ENCODE measurements at regions not wholly inside any gene's neighbourhood (a gene's known extent, or its start where the extent isn't known, plus 50 kb on each side); places are given as distances from the start of the nearest gene placed in this dataset.
"Not testable (repeated sequence)": the region's sequence is repeated elsewhere in the genome, so short reads cannot be mapped to it uniquely, and the experiment has no call there.

DNA sequence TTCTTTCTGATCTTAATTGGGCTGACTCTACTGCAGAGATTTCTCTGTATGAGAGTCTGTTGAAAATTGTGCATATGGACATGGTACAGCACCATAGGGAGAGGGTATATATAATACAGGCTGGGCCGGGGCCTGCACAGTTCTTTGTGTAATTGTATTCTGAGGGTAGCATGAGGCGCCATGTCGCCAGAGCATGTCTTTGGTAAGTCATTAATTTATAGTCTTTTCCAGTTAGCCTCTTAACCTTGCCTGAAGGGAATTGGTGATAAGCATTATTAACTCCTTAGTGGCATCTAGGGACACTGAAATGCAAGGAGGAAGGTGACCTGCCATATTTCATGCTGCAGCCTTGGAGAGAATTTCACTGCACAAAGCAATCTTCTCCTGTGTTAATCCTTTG lies 569.9 kb downstream of the TMTC2 start:
- ATAC-seq (replicated peaks in 1 of 2) (no peak), DNase-seq (no peak)

GRCh38 chr12:83250866-83251265 lies 564.2 kb downstream of the TMTC2 start:
- Mint-ChIP-seq H3K4me1 (ENCODE audit: low read depth) (no peaks in the 10 kb centered on the region), H3K27ac (no peak overlapping the region), H3K36me3 (ENCODE audit: insufficient read depth in 2 of 2) (no peaks in the 10 kb centered on the region), H3K9me3 (peaks cover 4 to 6% of the 10 kb centered on the region in 2 donors), H3K27me3 (ENCODE audit: low read depth) (no peaks in the 10 kb centered on the region), H3K4me3 (no peak overlapping the region)
- ATAC-seq (replicated peaks in 1 of 2) = no peak
- no peak for DNase-seq

More for the DNA sequence above, 569.9 kb downstream of the TMTC2 start:
- Mint-ChIP-seq H3K4me3 (no peak overlapping the region), H3K27me3 (ENCODE audit: low read depth) (no peaks in the 10 kb centered on the region), H3K9me3 (peaks cover 0 to 1% of the 10 kb centered on the region in 2 donors), H3K27ac (no peak overlapping the region), H3K36me3 (ENCODE audit: insufficient read depth in 2 of 2) (no peaks in the 10 kb centered on the region), H3K4me1 (ENCODE audit: low read depth) (no peaks in the 10 kb centered on the region)

DNA sequence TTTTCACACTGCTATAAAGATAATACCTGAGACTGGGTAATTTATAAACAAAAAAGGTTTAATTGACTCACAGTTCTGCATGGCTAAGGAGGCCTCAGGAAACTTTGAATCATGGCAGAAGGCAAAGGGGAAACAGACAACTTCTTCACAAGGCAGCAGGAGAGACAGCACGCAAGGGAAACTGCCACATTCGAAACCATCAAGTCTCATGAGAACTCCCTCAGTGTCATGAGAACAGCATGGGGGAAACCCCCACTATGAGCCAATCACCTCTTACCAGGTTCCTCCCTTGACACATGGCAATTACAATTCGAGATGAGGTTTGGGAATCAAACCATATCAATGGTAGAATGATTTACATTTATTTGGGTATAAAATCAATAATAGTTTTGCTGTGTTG lies 558.5 kb downstream of the TMTC2 start:
- Mint-ChIP-seq H3K27me3 (ENCODE audit: low read depth) (no peaks in the 10 kb centered on the region), H3K27ac (no peak overlapping the region), H3K9me3 (peaks cover 6% of the 10 kb centered on the region in 2 donors), H3K4me1 (ENCODE audit: low read depth) (no peaks in the 10 kb centered on the region), H3K4me3 (no peak overlapping the region), H3K36me3 (ENCODE audit: insufficient read depth in 2 of 2) (no peaks in the 10 kb centered on the region)
- ATAC-seq (replicated peaks in 1 of 2) (no peak), DNase-seq (no peak)

GRCh38 chr12:83244001-83244400 lies 557.3 kb downstream of the TMTC2 start:
- Mint-ChIP-seq H3K36me3 (ENCODE audit: insufficient read depth in 2 of 2) (no peaks in the 10 kb centered on the region), H3K4me3 (no peak overlapping the region), H3K27me3 (ENCODE audit: low read depth) (no peaks in the 10 kb centered on the region), H3K4me1 (ENCODE audit: low read depth) (no peaks in the 10 kb centered on the region), H3K27ac (no peak overlapping the region), H3K9me3 (peaks cover 6% of the 10 kb centered on the region in 2 donors)
- DNase-seq (no peak), ATAC-seq (replicated peaks in 1 of 2) (no peak)

DNA sequence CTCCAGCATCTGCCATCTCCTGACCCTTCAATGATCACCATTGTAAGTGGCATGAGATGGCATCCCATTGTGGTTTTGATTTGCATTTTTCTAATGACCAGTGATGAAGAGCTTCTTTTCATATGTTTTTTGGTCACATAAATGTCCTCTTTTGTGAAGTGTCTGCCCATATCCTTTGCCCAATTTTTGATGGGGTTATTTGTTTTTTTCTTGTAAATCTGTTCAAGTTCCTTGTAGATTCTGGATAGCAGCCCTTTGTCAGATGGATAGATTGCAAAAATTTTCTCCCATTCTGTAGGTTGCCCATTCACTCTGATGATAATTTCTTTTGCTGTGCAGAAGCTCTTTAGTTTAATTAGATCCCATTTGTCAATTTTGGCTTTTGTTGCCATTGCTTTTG lies 547.3 kb downstream of the TMTC2 start:
- not testable (repeated sequence) for ATAC-seq (replicated peaks in 1 of 2); H3K4me1 Mint-ChIP-seq (ENCODE audit: low read depth); H3K4me3 Mint-ChIP-seq; H3K36me3 Mint-ChIP-seq (ENCODE audit: insufficient read depth in 2 of 2); H3K27me3 Mint-ChIP-seq (ENCODE audit: low read depth); H3K27ac Mint-ChIP-seq; DNase-seq
- peaks cover 2 to 10% of the 10 kb centered on the region in 2 donors for H3K9me3 Mint-ChIP-seq

DNA sequence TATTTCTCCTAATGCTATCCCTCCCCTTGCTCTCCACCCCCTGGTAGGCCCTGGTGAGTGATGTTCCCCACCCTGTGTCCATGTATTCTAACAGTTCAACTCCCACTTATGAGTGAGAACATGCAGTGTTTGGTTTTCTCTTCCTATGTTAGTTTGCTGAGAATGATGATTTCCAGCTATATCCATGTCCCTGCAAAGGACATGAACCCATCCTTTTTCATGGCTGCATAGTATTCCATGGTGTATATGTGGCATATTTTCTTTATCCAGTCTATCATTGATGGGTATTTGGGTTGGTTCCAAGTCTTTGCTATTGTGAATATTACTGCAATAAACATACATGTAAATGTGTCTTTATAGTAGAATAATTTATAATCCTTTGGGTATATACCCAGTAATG lies 540.3 kb downstream of the TMTC2 start:
- peaks cover 5 to 14% of the 10 kb centered on the region in 2 donors for H3K9me3 Mint-ChIP-seq
- not testable (repeated sequence) for H3K27ac Mint-ChIP-seq; H3K27me3 Mint-ChIP-seq (ENCODE audit: low read depth); DNase-seq; H3K36me3 Mint-ChIP-seq (ENCODE audit: insufficient read depth in 2 of 2); H3K4me3 Mint-ChIP-seq; H3K4me1 Mint-ChIP-seq (ENCODE audit: low read depth); ATAC-seq (replicated peaks in 1 of 2)

DNA sequence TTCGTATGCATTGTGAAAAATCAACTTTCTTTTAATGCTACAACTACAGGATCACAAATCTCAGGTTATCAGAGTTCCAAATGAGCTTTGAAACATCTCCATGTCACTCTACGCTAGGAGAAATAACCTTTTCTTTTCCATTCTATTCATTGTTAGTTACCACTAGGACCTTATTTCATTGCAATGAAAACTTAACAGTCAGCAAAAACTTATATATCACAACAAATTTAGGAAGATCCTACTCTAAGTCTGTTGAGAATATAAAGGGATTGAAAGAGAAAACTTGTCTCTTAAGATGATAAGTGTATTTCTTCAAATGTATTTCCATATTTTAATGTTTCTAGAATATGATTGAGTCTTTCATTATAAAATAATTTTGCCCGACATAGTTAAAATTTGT lies 539.1 kb downstream of the TMTC2 start:
- peaks cover 5 to 9% of the 10 kb centered on the region in 2 donors for H3K9me3 Mint-ChIP-seq
- H3K27me3 Mint-ChIP-seq (ENCODE audit: low read depth) = no peaks in the 10 kb centered on the region
- DNase-seq = no peak
- H3K4me3 Mint-ChIP-seq = no peak overlapping the region
- H3K27ac Mint-ChIP-seq = no peak overlapping the region
- no peaks in the 10 kb centered on the region for H3K4me1 Mint-ChIP-seq (ENCODE audit: low read depth)
- ATAC-seq (replicated peaks in 1 of 2) = no peak
- peaks cover 0 to 3% of the 10 kb centered on the region in 2 donors for H3K36me3 Mint-ChIP-seq (ENCODE audit: insufficient read depth in 2 of 2)

DNA sequence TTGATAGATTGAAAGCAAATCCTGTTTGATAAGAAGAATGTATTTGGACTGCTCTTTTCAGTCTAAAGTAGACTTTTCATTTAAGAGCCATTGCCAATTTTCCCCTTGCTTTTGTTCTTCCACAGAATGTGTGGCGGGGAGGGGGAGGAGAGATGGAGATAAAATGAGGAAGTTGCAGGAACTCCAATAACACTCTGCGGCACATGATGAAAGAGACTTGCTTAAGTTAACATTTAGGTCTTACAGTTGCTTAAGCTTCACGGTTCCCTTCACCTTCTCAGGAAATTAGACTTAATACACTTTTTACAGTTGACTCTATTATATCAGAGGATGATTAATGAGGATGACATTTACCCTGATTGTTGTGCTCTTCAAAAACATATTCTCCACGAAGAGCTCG lies 537.3 kb downstream of the TMTC2 start:
- Mint-ChIP-seq H3K36me3 (ENCODE audit: insufficient read depth in 2 of 2) (no peaks in the 10 kb centered on the region), H3K27me3 (ENCODE audit: low read depth) (no peaks in the 10 kb centered on the region), H3K4me1 (ENCODE audit: low read depth) (no peaks in the 10 kb centered on the region), H3K4me3 (no peak overlapping the region), H3K27ac (no peak overlapping the region), H3K9me3 (peaks cover 5 to 9% of the 10 kb centered on the region in 2 donors)
- ATAC-seq (replicated peaks in 1 of 2) (no peak), DNase-seq (no peak)

GRCh38 chr12:83220774-83221173 lies 534.1 kb downstream of the TMTC2 start:
- no peak for ATAC-seq (replicated peaks in 1 of 2)
- H3K9me3 Mint-ChIP-seq = peaks cover 0 to 3% of the 10 kb centered on the region in 2 donors

DNA sequence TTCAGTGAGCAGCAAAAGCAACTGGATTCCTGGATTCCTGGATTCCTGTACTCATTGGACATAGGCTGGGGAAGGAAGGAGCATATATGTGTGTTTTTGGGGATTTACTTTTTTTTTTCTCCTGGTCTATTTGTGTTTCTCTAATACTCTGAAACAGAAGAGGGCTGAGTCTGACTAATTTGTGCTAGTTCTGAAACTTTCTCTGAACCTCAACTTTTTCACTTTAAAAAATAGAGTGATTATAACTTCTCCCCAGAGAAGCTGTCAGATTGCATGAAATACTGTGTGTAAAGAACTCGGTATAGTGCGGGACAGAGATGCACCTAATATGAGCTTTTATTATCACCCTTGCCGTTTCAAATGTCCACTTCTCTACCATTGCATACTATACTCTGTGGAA lies 529.5 kb downstream of the TMTC2 start:
- DNase-seq = no peak
- no peaks in the 10 kb centered on the region for H3K4me1 Mint-ChIP-seq (ENCODE audit: low read depth)
- H3K27me3 Mint-ChIP-seq (ENCODE audit: low read depth) = no peaks in the 10 kb centered on the region
- peak overlapping the region; percentile 9 for H3K27ac Mint-ChIP-seq
- ATAC-seq (replicated peaks in 1 of 2) = no peak
- no peaks in the 10 kb centered on the region for H3K36me3 Mint-ChIP-seq (ENCODE audit: insufficient read depth in 2 of 2)
- H3K4me3 Mint-ChIP-seq = no peak overlapping the region
- H3K9me3 Mint-ChIP-seq = peaks cover 0 to 3% of the 10 kb centered on the region in 2 donors

More at GRCh38 chr12:83220774-83221173, 534.1 kb downstream of the TMTC2 start:
- Mint-ChIP-seq H3K36me3 (ENCODE audit: insufficient read depth in 2 of 2) (no peaks in the 10 kb centered on the region), H3K4me3 (no peak overlapping the region), H3K27ac (no peak overlapping the region), H3K4me1 (ENCODE audit: low read depth) (no peaks in the 10 kb centered on the region), H3K27me3 (ENCODE audit: low read depth) (no peaks in the 10 kb centered on the region)
- no peak for DNase-seq

DNA sequence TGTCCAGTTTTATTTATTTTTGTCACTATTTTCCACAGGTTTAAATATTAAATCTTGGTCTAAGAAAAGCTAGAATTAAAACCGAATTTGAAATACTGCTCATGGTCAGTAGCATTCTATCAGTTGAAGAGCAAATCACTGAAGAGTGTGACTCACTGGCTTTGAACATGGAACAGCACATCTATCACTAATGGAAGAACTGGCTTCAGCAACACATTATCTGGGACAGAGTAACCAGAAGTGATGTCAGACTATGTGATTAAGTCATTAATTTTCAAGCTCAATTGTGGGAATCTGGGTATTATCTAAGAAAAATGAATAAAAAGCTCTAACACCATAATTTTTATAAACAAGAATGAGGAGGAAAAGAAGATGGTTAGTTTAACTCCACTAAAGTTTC lies 527.5 kb downstream of the TMTC2 start:
- no peak for ATAC-seq (replicated peaks in 1 of 2)
- no peak overlapping the region for H3K27ac Mint-ChIP-seq
- H3K36me3 Mint-ChIP-seq (ENCODE audit: insufficient read depth in 2 of 2) = no peaks in the 10 kb centered on the region
- no peaks in the 10 kb centered on the region for H3K27me3 Mint-ChIP-seq (ENCODE audit: low read depth)
- no peak for DNase-seq
- no peak overlapping the region for H3K4me3 Mint-ChIP-seq
- no peaks in the 10 kb centered on the region for H3K4me1 Mint-ChIP-seq (ENCODE audit: low read depth)
- H3K9me3 Mint-ChIP-seq = peaks cover 0 to 3% of the 10 kb centered on the region in 2 donors

DNA sequence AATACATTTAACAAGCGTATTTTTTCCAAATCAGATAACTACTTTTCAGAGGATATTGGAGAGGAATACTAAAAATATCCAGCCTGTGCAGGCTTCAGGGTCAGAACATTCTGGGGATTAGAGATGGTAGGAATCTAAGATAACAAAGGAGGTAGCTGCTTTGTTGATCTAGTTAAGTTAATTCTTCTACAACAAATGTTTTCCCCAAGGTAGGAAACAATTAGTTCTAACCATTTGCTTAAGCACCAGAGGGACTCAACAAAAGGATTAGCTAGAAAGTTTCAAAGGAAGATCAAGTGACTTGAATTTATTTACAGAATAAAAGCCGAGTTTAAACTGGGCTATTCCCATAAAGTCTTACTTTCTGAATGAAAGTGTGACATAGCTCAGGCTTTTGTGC lies 524.2 kb downstream of the TMTC2 start:
- H3K9me3 Mint-ChIP-seq = no peaks in the 10 kb centered on the region
- no peaks in the 10 kb centered on the region for H3K27me3 Mint-ChIP-seq (ENCODE audit: low read depth)
- no peak overlapping the region for H3K4me3 Mint-ChIP-seq
- no peaks in the 10 kb centered on the region for H3K36me3 Mint-ChIP-seq (ENCODE audit: insufficient read depth in 2 of 2)
- no peak for ATAC-seq (replicated peaks in 1 of 2)
- DNase-seq = no peak
- H3K27ac Mint-ChIP-seq = no peak overlapping the region
- no peaks in the 10 kb centered on the region for H3K4me1 Mint-ChIP-seq (ENCODE audit: low read depth)

GRCh38 chr12:83199069-83199468 lies 512.4 kb downstream of the TMTC2 start:
- peaks cover 1 to 6% of the 10 kb centered on the region in 2 donors for H3K9me3 Mint-ChIP-seq
- H3K36me3 Mint-ChIP-seq (ENCODE audit: insufficient read depth in 2 of 2) = no peaks in the 10 kb centered on the region
- no peaks in the 10 kb centered on the region for H3K4me1 Mint-ChIP-seq (ENCODE audit: low read depth)
- H3K4me3 Mint-ChIP-seq = no peak overlapping the region
- H3K27me3 Mint-ChIP-seq (ENCODE audit: low read depth) = no peaks in the 10 kb centered on the region
- H3K27ac Mint-ChIP-seq = no peak overlapping the region
- ATAC-seq (replicated peaks in 1 of 2) (no peak), DNase-seq (no peak)

DNA sequence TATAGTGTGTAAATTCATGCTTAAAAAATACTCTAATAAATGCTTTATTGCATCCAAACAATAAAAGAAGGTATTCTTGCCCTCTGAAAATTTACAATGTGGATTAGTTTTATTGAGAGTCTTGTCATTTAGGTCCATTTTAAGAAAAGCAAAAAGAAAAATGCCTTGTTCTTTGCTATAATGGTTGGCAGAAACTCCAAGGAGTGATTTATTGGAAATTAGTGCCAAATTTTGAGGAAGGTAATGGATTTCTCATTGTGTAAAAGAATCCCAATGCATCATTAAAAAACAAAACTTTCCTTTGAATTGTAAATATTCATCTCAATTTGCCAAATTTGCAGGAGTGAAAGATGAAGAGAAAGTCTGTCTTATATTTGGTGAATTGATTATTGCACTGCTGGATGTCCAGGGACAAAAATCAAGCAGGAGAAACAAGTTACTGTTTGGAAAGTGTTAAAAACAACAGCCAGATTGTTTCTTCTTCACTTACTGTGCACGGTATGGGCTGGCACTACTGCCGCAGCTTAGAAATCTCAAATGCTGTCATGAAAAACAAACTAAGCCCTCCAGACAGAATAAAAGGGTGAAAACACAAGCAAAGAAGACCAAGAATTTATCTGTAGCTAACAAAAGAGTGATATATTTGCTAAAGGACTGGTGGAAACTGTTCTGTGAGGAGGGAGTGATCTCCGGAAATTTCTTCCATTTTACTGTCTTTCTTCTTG lies 511.7 kb downstream of the TMTC2 start:
- H3K27me3 Mint-ChIP-seq (ENCODE audit: low read depth) = no peaks in the 10 kb centered on the region
- DNase-seq = no peak
- no peaks in the 10 kb centered on the region for H3K36me3 Mint-ChIP-seq (ENCODE audit: insufficient read depth in 2 of 2)
- ATAC-seq (replicated peaks in 1 of 2) = no peak
- no peak overlapping the region for H3K4me3 Mint-ChIP-seq
- no peaks in the 10 kb centered on the region for H3K4me1 Mint-ChIP-seq (ENCODE audit: low read depth)
- no peak overlapping the region for H3K27ac Mint-ChIP-seq
- peaks cover 1 to 6% of the 10 kb centered on the region in 2 donors for H3K9me3 Mint-ChIP-seq
